Adrenal gland (tissue), 9 donors: ENCODE measurements at regions not wholly inside any gene's neighbourhood (a gene's known extent, or its start where the extent isn't known, plus 50 kb on each side); places are given as distances from the start of the nearest gene placed in this dataset.

Experiments used
- DNase-seq, 7 donors: peaks; one replicate each; pipeline ENCODE4 v3.0.0-alpha.2; 2019 to 2020
- H3K27ac ChIP-seq, 5 donors: fragments of 200-600 bp; sonication (generic) in 4 of 5; 1 replicate in 3 of 5; 2 replicates in 2 of 5; pipeline versions ENCODE4 v1.5.1 to v1.8.0; 2016 to 2020; ENCODE audit warnings: mild to moderate bottlenecking in 1 of 5
- H3K27me3 ChIP-seq: fragments of 200-600 bp; 2 replicates; pipeline ENCODE4 v1.8.0; 2021
- H3K36me3 ChIP-seq, 2 donors: fragments of 200-600 bp; replicated peaks in 1 of 2; 1 replicate in 1 of 2; 2 replicates in 1 of 2; pipeline versions ENCODE4 v1.5.1 to v1.8.0; 2018 to 2022
- H3K4me1 ChIP-seq, 2 donors: fragments of 200-600 bp; replicated peaks in 1 of 2; 1 replicate in 1 of 2; 2 replicates in 1 of 2; pipeline versions ENCODE4 v1.5.1 to v1.8.0; 2018 to 2021
- H3K4me3 ChIP-seq, 4 donors: fragments of 200-600 bp; sonication (generic) in 3 of 4; one replicate each; pipeline ENCODE4 v1.5.1; 2016 to 2018
- H3K9me3 ChIP-seq, 3 donors: fragments of 200-600 bp; sonication (generic) in 1 of 3; replicated peaks in 1 of 3; 1 replicate in 2 of 3; 2 replicates in 1 of 3; pipeline versions ENCODE4 v1.5.1 to v1.8.0; 2016 to 2021
- POLR2A ChIP-seq, 2 donors: fragments of 450-650 bp; IDR thresholded peaks; one replicate each; pipeline ENCODE4 v1.6.1; 2017; ENCODE audit warnings: antibody characterized with exemption in 2 of 2, mild to moderate bottlenecking in 2 of 2, moderate library complexity in 1 of 2
- WGBS, 4 donors: extraction: QIAGEN DNeasy Blood & Tissue Kit in 2 of 4; methylation state at CpG; one replicate each; pipeline versions ENCODE4 v1.1.5 to v1.1.7; 2013 to 2017; 5-methylcytosine and 5-hydroxymethylcytosine counted together
- intact Hi-C, 2 donors: fragments of 100-400 bp; cut with DNase I; formaldehyde crosslinking; loops; one replicate each; pipeline versions ENCODE4 v1.14.1 to v1.15.0; 2022 to 2023
- TF ChIP-seq, protein P1 (sequence below), 6 experiments: fragments of 450-650 bp in 4 of 6; fragments of 200-600 bp in 2 of 6; sonication (generic) in 1 of 6; IDR thresholded peaks; 1 replicate in 5 of 6; 2 replicates in 1 of 6; pipeline versions ENCODE4 v1.5.1 to v1.8.0; 2016 to 2021; ENCODE audit warnings: antibody characterized with exemption in 6 of 6, mild to moderate bottlenecking in 2 of 6, moderate library complexity in 1 of 6
- donor health status: healthy with polysubstance abuse.
- donor health status: Bipolar disorder and iron deficiency.
- donor health status: DM: yes; HTN: yes; CAD: no.
- donor health status: DM: no; HTN: no; CAD: no.
- donor health status: DM: no; HTN: no; CAD: no.

GRCh38 chr2:16763493-16763899 lies 97.9 kb upstream of the CYRIA start:
- no peak overlapping the region for H3K27ac ChIP-seq
- no peaks in the 10 kb centered on the region for H3K27me3 ChIP-seq
- TF ChIP-seq, protein P1, sequence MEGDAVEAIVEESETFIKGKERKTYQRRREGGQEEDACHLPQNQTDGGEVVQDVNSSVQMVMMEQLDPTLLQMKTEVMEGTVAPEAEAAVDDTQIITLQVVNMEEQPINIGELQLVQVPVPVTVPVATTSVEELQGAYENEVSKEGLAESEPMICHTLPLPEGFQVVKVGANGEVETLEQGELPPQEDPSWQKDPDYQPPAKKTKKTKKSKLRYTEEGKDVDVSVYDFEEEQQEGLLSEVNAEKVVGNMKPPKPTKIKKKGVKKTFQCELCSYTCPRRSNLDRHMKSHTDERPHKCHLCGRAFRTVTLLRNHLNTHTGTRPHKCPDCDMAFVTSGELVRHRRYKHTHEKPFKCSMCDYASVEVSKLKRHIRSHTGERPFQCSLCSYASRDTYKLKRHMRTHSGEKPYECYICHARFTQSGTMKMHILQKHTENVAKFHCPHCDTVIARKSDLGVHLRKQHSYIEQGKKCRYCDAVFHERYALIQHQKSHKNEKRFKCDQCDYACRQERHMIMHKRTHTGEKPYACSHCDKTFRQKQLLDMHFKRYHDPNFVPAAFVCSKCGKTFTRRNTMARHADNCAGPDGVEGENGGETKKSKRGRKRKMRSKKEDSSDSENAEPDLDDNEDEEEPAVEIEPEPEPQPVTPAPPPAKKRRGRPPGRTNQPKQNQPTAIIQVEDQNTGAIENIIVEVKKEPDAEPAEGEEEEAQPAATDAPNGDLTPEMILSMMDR (IDR thresholded peaks at IDR 0.05) = no peak
- TF ChIP-seq POLR2A (IDR thresholded peaks at IDR 0.05) = no peak
- no peaks in the 10 kb centered on the region for H3K36me3 ChIP-seq
- H3K9me3 ChIP-seq = no peaks in the 10 kb centered on the region
- intact Hi-C loops = no loop called here
- no peak for DNase-seq
- no peak overlapping the region for H3K4me3 ChIP-seq
- 72 to 84% (median 76%) methylated on average over 4 of the region's 4 CpGs for WGBS, 4 donors
- peaks cover 5 to 6% of the 10 kb centered on the region in 2 donors for H3K4me1 ChIP-seq

- H3K36me3 ChIP-seq = no peaks in the 10 kb centered on the region
- no peak overlapping the region for H3K27ac ChIP-seq
- intact Hi-C loops = no loop called here
- no peak for DNase-seq
- no peak overlapping the region for H3K4me3 ChIP-seq
- WGBS, 4 donors = 70 to 86% (median 82%) methylated on average over 2 of the region's 2 CpGs
- no peaks in the 10 kb centered on the region for H3K9me3 ChIP-seq
- no peak for TF ChIP-seq POLR2A (IDR thresholded peaks at IDR 0.05)
- TF ChIP-seq, protein P1 (IDR thresholded peaks at IDR 0.05) = no peak
- H3K4me1 ChIP-seq = peaks cover 5 to 6% of the 10 kb centered on the region in 2 donors
- H3K27me3 ChIP-seq = no peaks in the 10 kb centered on the region
Observed at GRCh38 chr2:16763056-16763455, 97.4 kb upstream of the CYRIA start.

DNA sequence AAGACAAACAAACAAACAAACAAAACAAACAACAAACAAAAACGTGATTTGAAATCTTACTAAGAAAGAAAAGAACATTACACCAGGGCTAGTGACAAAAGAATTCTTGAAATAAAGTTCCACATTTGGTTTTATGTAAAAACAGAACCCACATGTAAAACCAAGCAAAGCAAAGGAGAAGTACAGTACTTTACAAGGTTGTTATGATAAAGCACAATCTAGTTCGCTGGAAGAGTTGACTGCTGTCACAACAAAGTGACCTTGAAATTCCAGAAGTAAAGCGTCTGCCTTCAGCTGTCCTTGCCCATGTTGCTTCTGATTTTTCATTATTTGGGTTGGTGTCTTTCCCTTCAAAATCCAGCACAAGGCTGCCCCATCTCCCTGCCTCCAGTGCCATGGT lies 94.8 kb upstream of the CYRIA start:
- Histone ChIP-seq H3K4me1 (peaks cover 5 to 14% of the 10 kb centered on the region in 2 donors), H3K27ac (no peak overlapping the region), H3K36me3 (no peaks in the 10 kb centered on the region), H3K27me3 (no peaks in the 10 kb centered on the region), H3K9me3 (no peaks in the 10 kb centered on the region), H3K4me3 (no peak overlapping the region)
- TF ChIP-seq, protein P1 (IDR thresholded peaks at IDR 0.05) = no peak
- TF ChIP-seq POLR2A (IDR thresholded peaks at IDR 0.05) = no peak
- WGBS, 4 donors = 19 to 30% (median 26%) methylated on average over 3 of the region's 3 CpGs
- intact Hi-C loops = no loop called here
- no peak for DNase-seq

GRCh38 chr2:16756831-16757644 lies 91.4 kb upstream of the CYRIA start:
- Histone ChIP-seq H3K9me3 (no peaks in the 10 kb centered on the region), H3K4me1 (peaks cover 5 to 14% of the 10 kb centered on the region in 2 donors), H3K27me3 (no peaks in the 10 kb centered on the region), H3K36me3 (no peaks in the 10 kb centered on the region), H3K27ac (peak overlapping the region in 1 of 5 donors; percentile 10), H3K4me3 (no peak overlapping the region)
- intact Hi-C loops = loop anchor here in 1 of 2 donors (5.0 kb wide), 1 partner anchor 140 kb away; no protein-coding TSS in a partner anchor
- TF ChIP-seq, protein P1 (IDR thresholded peaks at IDR 0.05) = peak; percentile 94 to 98 (median 97)
- TF ChIP-seq POLR2A (IDR thresholded peaks at IDR 0.05) = no peak
- 14 to 22% (median 16%) methylated on average over 16 to 21 of the region's 21 CpGs for WGBS, 4 donors
- peak; percentile 66 to 93 (median 81) for DNase-seq
